Stimulated activated naive CD8-positive, alpha-beta T cell treated with anti-CD3 and anti-CD28 coated beads, Interleukin-15, Interleukin-2, amounts not matched to agents 100 U/mL and 50 U/mL, for 24 hours (primary cell): ENCODE measurements at regions not wholly inside any gene's neighbourhood (a gene's known extent, or its start where the extent isn't known, plus 50 kb on each side); places are given as distances from the start of the nearest gene placed in this dataset.
"Not testable (repeated sequence)": the region's sequence is repeated elsewhere in the genome, so short reads cannot be mapped to it uniquely, and the experiment has no call there.

ENCODE experiments used
- ATAC-seq: fragments of 150-1000 bp; cut with Tn5 transposase; one replicate; pipeline ENCODE4 v1.10.0; 2021
- DNase-seq: peaks from one replicate; pipeline ENCODE4 v3.0.0; 2021

- DNase-seq, result no peak
- ATAC-seq, result no peak
These were observed 235.7 kb downstream of the SATB1 start for GRCh38 chr3:18189282-18190050.

- no peak for ATAC-seq
These were observed 236.6 kb downstream of the SATB1 start for GRCh38 chr3:18188491-18188890.

GRCh38 chr3:18185624-18186023 is 239.5 kb downstream of the SATB1 start:
- no peak for DNase-seq
- no peak for ATAC-seq

More at GRCh38 chr3:18188491-18188890, 236.6 kb downstream of the SATB1 start:
- DNase-seq, result no peak

GRCh38 chr3:18182923-18183322 is 242.2 kb downstream of the SATB1 start:
- not testable (repeated sequence) for DNase-seq, ATAC-seq

GRCh38 chr3:18179521-18179920 is 245.6 kb downstream of the SATB1 start:
- no peak for DNase-seq
- ATAC-seq, result no peak

- ATAC-seq, result no peak
- no peak for DNase-seq
These were observed 247.9 kb downstream of the SATB1 start for GRCh38 chr3:18177271-18177670.

GRCh38 chr3:18173891-18174290 is 251.2 kb downstream of the SATB1 start:
- ATAC-seq, DNase-seq: not testable (repeated sequence)

GRCh38 chr3:18159681-18160080 is 265.5 kb downstream of the SATB1 start:
- DNase-seq (no peak), ATAC-seq (no peak)

GRCh38 chr3:18153571-18154173 is 271.5 kb downstream of the SATB1 start:
- DNase-seq (no peak), ATAC-seq (no peak)

GRCh38 chr3:18151199-18151598 is 273.9 kb downstream of the SATB1 start:
- no peak for DNase-seq
- ATAC-seq, result no peak

GRCh38 chr3:18149935-18150334 is 275.2 kb downstream of the SATB1 start:
- ATAC-seq (no peak), DNase-seq (no peak)

GRCh38 chr3:18149386-18149785 is 275.8 kb downstream of the SATB1 start:
- DNase-seq, result no peak
- no peak for ATAC-seq

GRCh38 chr3:18144571-18144970 is 280.6 kb downstream of the SATB1 start:
- DNase-seq, result no peak
- ATAC-seq, result no peak

- no peak for ATAC-seq
- no peak for DNase-seq
These were observed 281.8 kb downstream of the SATB1 start for GRCh38 chr3:18143258-18143780.

- DNase-seq (no peak), ATAC-seq (no peak)
These were observed 287.2 kb downstream of the SATB1 start for GRCh38 chr3:18137958-18138357.

GRCh38 chr3:18135060-18135814 is 289.9 kb downstream of the SATB1 start:
- ATAC-seq, result no peak
- DNase-seq, result no peak

- DNase-seq, result no peak
- no peak for ATAC-seq
These were observed 290.6 kb downstream of the SATB1 start for GRCh38 chr3:18134386-18135059.

GRCh38 chr3:18132991-18133390 is 292.1 kb downstream of the SATB1 start:
- DNase-seq (no peak), ATAC-seq (no peak)

- DNase-seq, result no peak
- no peak for ATAC-seq
These were observed 297.1 kb downstream of the SATB1 start for GRCh38 chr3:18127859-18128681.

GRCh38 chr3:18127174-18127858 is 297.8 kb downstream of the SATB1 start:
- DNase-seq (no peak), ATAC-seq (peak; percentile 29)

GRCh38 chr3:18126772-18127171 is 298.4 kb downstream of the SATB1 start:
- no peak for ATAC-seq

More at GRCh38 chr3:18126772-18127171, 298.4 kb downstream of the SATB1 start:
- no peak for DNase-seq
